GM18870 (cell line): ENCODE measurements at regions not wholly inside any gene's neighbourhood (a gene's known extent, or its start where the extent isn't known, plus 50 kb on each side); places are given as distances from the start of the nearest gene placed in this dataset.

ENCODE experiments used
- ATAC-seq: cut with Tn5 transposase; IDR thresholded peaks from one replicate; pipeline ENCODE4 v1.9.1; 2021; ENCODE audit warnings: moderate library complexity; ENCODE audit not compliant: unreplicated experiment

GRCh38 chr9:107989099-107989498 is 499.5 kb upstream of the KLF4 start:
- ATAC-seq = no peak

- no peak for ATAC-seq
Measured at GRCh38 chr9:107984956-107985355, 495.4 kb upstream of the KLF4 start.

DNA sequence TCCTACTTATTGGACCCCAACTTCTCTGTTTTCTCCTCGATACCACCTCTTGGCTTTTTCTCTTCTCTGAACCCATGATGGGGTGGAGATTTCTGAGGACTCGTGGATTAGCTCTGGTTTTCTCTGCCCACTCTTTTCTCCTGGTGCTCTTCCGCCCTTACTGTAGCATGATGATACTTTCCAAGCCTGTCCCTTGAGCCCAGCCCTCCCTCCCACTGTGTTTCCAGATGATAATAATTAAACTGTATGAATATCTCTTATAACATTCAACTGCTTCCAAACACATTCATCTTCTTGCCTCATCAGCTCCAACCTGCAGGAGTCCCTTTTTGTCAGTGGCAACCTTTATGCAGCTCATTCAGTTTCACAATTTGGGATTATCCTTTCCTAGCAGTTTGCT is 494.2 kb upstream of the KLF4 start:
- no peak for ATAC-seq

DNA sequence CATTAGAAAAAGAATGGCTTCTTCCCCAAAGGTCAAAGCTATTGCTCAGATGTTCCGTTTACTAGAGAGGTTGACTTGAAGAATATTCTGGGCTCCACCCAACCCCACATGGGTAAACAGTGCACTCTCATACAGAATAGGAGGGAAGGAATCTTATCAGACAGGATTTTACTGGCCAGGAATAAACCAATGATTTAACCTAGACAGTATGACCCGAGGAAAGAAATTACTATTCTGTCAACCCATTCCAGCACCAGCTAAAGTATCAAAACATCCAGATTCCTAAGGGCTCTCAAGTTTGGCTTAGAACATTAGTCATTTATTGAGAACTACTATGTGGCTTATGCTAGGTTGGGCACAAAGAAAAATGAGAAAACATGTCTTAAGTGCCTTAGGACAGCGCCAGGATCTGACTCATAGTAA is 493.6 kb upstream of the KLF4 start:
- ATAC-seq = no peak

- ATAC-seq = no peak
Measured at GRCh38 chr9:107982745-107983144, 493.2 kb upstream of the KLF4 start.

DNA sequence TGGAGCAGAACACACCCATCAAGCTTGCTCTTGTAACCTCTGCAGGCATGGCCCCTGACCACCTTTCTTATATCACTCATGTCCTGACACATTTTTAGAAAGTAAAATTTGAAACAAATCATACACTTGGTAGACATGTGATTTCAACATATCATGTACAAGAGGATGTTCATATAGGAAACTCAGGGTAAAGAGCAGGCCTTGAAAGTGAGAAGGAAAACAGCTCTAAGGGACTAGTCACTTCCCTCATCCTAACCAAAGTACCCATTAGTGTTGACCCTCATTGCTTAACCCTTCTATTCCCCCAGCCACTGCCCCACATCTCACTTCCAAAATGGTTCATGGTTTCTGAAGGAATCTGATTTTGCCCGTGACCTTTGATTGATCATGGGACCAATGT is 492.4 kb upstream of the KLF4 start:
- no peak for ATAC-seq

DNA sequence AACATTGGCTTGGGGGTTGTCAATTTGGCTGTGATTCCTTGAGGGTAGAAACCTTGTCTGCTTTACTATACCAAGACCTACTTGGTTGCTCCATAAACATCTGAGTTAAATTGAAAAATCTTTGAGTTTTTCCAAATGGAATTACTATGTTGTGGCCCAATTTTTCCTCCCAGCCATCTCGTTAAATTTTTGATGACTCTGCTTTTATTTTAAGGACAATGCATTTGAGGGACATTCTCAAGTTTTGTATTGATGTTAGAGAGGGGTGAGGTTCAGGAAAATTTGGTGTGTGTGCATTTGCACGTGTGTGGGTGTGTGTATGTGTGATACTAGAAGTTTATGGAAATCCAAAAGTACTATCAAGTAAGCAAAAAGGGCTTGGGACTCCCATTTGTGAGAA is 491.4 kb upstream of the KLF4 start:
- no peak for ATAC-seq

DNA sequence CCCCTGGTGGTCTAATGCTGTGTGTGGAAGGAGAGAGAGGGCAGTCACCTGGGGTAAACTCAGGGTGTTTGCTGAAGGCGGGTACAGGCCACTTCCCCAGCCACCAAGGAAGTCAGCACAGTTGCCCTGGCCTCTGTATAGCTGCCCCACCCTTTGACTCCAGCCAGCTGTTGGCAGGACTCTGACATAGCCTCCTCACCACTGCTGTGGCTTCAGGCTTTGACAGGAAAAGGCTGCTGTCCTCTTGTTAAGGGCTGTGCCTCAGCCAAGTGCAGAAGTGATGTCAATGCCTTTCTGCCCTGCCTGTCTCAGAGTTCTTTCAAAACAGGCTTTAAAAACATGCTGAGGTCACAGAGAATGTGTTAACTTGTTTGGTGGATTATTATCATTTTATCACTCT is 487.2 kb upstream of the KLF4 start:
- ATAC-seq = no peak

DNA sequence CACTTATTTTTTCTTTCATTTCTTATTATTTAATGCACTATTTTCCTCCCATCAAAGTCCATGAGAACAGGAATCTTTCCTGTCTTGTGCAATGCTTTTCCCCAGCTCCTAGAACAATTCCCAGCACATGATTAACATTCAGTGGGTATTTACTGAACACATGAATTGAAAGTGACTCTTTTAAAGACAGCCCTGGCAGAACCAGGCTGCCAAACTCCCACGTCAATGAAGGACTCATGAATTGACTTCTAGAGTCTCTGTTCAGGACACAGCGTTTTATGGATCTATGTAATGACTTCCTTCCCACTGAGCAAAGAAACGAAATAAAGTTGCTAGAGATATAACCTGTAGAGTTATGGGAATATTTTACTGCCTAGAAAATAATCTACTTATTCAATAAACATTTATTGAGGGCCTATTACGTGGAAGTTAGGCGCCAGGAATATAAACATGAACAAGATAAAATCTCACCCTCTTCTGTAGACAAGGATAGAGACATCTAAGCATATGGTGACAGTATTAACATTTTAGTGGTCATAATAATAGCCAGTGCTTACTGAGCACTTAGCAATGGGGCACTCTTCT is 485.9 kb upstream of the KLF4 start:
- no peak for ATAC-seq

DNA sequence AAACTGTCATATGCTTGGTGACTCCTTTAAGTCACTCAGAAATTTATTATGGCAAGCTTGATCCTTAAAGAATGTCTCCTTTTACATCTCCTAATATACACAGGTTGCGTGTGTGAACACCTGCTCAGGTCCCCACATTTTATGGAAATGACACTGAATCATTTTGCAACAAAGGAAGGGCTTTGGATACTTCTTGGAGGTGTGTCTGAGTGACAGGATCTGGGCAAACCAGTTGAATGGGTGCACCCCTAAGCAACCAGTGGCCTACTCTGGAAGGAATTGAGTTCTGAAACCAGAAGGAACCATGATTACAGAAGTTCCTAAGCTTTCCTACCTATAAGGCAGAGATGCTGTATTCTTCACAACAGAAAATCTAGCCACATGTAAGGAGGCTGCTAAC is 483.9 kb upstream of the KLF4 start:
- ATAC-seq = no peak

GRCh38 chr9:107972346-107972745 is 482.8 kb upstream of the KLF4 start:
- no peak for ATAC-seq

- ATAC-seq = no peak
Measured at GRCh38 chr9:107971241-107971640, 481.7 kb upstream of the KLF4 start.

GRCh38 chr9:107970726-107971125 is 481.2 kb upstream of the KLF4 start:
- ATAC-seq = no peak

- ATAC-seq = no peak
Measured at GRCh38 chr9:107969727-107970126, 480.2 kb upstream of the KLF4 start.

- ATAC-seq = no peak
Measured at GRCh38 chr9:107969141-107969540, 479.6 kb upstream of the KLF4 start.

DNA sequence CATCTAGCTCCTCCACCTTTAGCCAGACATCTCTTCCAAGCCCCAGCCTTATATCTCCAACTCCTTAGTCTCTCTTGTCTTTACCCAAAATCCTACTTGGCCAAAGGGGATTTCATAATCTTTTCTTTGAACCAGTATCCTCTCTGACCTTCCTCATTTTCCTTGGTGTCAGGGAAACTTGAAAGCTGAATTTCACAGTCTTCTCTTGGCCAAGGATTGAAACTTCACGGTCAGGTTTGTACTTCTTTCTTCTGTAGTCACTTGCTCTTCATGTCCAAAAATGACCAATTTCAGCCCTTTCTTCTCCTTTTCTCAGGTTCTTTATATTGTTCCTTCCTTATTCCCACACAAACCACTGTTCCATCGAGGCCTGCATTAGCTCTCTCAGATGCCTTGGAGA is 473.7 kb upstream of the KLF4 start:
- no peak for ATAC-seq

GRCh38 chr9:107960916-107961315 is 471.3 kb upstream of the KLF4 start:
- no peak for ATAC-seq

DNA sequence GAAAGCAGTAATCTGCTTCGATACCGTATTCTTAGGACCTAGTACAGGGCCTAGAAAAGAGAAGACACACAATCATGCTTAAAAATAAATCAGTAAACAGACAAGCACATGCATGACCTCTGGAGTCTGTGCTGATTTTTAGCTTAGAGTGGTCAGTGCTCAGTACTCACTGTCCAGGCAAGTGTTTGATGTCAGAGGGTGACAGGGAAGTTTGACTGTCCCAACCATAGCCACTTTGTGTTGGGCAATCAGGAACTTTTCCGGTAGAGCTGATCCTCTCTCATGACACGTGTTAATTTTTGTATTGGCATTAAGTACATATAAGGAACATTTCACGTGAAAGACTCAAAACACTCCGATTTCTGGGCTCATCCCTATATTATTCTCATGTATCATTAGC is 464.7 kb upstream of the KLF4 start:
- no peak for ATAC-seq

DNA sequence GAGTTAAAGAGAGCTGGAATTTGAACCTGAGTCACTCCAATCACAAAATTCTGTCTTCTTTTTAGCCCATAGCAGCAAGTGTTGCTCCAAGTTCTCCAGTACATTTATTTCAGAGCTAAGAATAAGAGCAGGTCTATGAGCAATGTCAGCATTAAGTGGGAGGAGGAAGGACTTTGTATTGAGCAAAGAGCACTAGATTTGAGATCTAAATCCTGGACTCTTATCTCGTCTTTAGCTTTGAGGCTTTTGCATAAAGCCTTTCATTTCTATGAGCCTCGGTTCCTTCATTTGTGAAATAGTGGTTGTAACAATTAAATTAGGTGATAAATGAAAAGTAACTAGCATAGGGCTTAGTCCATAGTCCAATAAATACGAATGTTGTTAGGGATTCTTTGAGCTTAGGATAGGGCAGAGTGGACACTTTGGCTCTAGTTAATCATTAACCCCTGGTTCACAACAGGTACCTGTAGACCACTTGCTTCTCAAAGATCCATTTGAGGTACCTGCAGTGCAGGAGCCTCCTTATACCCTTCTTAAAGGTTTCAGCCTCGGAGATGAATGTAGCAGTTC is 464.1 kb upstream of the KLF4 start:
- no peak for ATAC-seq

GRCh38 chr9:107952773-107953172 is 463.2 kb upstream of the KLF4 start:
- no peak for ATAC-seq

- no peak for ATAC-seq
Measured at GRCh38 chr9:107951511-107951910, 461.9 kb upstream of the KLF4 start.

- no peak for ATAC-seq
Measured at GRCh38 chr9:107949061-107949460, 459.5 kb upstream of the KLF4 start.

DNA sequence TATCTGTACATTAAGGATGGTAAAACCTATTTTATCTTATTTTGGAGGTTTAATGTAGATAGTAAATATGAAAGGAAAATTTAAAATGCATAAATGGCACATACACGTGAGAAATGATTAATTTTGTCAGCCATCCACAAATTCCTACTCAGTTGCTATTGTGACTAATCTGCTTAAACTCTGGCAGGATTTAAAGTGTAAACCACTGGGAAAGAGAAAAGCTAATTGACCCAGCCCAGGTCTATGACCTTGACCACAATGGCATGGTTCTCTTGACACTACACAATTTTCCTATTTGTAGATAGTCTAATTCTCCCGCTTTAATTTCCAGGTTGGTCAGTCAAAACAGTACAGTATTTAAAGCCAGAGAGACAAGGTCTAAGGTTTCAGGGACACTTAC is 459.0 kb upstream of the KLF4 start:
- ATAC-seq = no peak
